ENCODE measurements at regions not wholly inside any gene's neighbourhood (a gene's known extent, or its start where the extent isn't known, plus 50 kb on each side); places are given as distances from the start of the nearest gene placed in this dataset.

GRCh38 chr13:88801361-88801760, 1130.2 kb downstream of the SLITRK5 start:
- no peak for DNase-seq (ENCODE audit: low spot score)
- Histone ChIP-seq H3K27ac (no peak overlapping the region), H3K4me1 (no peaks in the 10 kb centered on the region), H3K36me3 (no peaks in the 10 kb centered on the region), H3K9me3 (no peaks in the 10 kb centered on the region), H3K27me3 (no peaks in the 10 kb centered on the region), H3K4me3 (no peak overlapping the region)
- no peak for TF ChIP-seq CTCF (IDR thresholded peaks at IDR 0.05)

DNA sequence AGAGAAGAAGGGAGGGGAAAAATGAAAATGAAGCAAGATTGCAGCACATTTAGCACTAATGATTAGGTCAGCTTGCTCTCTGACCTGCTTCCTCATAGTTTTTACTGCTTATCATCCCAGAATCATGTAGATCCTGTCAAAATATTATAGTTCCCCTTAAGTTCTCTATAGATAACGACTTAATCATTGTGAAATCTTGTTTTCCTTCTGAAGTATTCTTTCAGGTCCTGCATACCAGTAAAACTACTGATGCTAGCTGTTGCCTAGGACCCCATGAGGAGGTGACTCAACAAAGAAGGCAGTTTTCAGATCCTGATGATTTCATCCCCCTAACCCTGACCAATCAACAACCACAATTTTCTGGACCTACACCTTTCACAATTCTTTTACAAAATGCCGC, 1131.7 kb downstream of the SLITRK5 start:
- Histone ChIP-seq H3K36me3 (no peaks in the 10 kb centered on the region), H3K4me1 (no peaks in the 10 kb centered on the region), H3K9me3 (no peaks in the 10 kb centered on the region), H3K27ac (no peak overlapping the region), H3K4me3 (no peak overlapping the region), H3K27me3 (no peaks in the 10 kb centered on the region)
- DNase-seq (ENCODE audit: low spot score): no peak
- no peak for TF ChIP-seq CTCF (IDR thresholded peaks at IDR 0.05)

DNA sequence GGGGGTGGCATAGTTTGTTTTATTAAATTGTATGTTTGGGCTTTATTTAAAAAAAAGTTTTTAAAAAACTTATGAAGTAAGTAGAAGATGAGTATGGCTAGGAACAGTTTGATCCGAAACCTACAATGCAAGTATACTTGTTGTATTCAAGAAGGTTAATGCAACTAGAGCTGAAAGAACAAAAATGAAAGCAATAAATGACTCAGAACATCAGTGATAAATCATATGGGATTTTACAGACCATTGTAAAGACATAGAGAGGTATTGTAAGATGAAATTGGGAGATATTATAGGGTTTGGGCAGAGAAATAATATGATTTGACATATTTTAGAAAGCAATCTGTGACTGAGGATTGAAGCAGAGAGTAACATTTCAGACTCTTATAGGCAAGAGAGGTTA, 1135.3 kb downstream of the SLITRK5 start:
- H3K4me3 ChIP-seq: no peak overlapping the region
- peaks cover 0 to 10% of the 10 kb centered on the region in 2 donors for H3K9me3 ChIP-seq
- H3K27ac ChIP-seq: no peak overlapping the region
- no peaks in the 10 kb centered on the region for H3K36me3 ChIP-seq
- DNase-seq (ENCODE audit: low spot score): no peak
- no peaks in the 10 kb centered on the region for H3K27me3 ChIP-seq
- no peaks in the 10 kb centered on the region for H3K4me1 ChIP-seq
- no peak for TF ChIP-seq CTCF (IDR thresholded peaks at IDR 0.05)

DNA sequence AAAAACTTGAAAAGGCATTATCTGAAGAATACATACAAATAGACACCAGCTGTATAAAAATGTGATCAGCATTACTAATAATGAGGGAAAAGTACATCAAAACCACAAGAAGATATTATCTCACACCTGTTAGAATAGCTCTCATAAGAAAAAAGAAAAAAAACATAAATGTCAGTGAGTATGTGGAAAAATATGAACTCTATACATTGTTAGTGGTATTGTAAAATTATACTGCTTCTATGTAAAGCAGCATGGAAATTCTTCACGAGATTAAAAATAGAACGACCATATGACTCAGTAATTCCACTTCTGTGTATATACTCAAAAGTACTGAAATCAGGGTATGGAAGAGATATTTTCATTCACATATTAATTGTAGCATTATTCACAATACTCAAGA, 1146.4 kb downstream of the SLITRK5 start:
- Histone ChIP-seq H3K9me3 (peaks cover 0 to 9% of the 10 kb centered on the region in 2 donors), H3K36me3 (no peaks in the 10 kb centered on the region), H3K27ac (no peak overlapping the region), H3K4me3 (no peak overlapping the region), H3K27me3 (no peaks in the 10 kb centered on the region), H3K4me1 (no peaks in the 10 kb centered on the region)
- DNase-seq (ENCODE audit: low spot score): no peak
- no peak for TF ChIP-seq CTCF (IDR thresholded peaks at IDR 0.05)

- no peaks in the 10 kb centered on the region for H3K27me3 ChIP-seq
- no peaks in the 10 kb centered on the region for H3K9me3 ChIP-seq
- no peaks in the 10 kb centered on the region for H3K36me3 ChIP-seq
- TF ChIP-seq CTCF (IDR thresholded peaks at IDR 0.05): no peak
- DNase-seq (ENCODE audit: low spot score): no peak
- no peak overlapping the region for H3K4me3 ChIP-seq
- H3K4me1 ChIP-seq: no peaks in the 10 kb centered on the region
- no peak overlapping the region for H3K27ac ChIP-seq
Measured at GRCh38 chr13:88823114-88823513, 1151.9 kb downstream of the SLITRK5 start.

DNA sequence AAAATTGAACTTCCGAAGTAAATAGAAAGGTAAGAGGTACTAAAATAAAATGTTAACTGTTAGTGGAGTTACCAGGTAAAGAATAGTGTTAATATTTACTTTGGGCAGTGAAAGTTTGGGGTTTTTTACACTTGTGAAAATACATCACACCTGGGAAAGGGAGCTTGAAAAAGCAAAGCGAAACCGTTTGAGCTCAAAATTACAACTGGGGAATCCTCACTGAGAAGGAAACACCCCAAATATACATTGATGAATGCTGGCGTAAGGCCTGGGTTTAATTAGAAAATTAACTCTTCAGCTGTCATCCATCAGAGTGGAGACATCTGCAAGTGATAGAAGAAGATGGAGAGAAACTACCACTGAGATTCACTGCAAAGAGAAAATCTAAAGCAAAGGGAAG, 1153.0 kb downstream of the SLITRK5 start:
- no peak for DNase-seq (ENCODE audit: low spot score)
- Histone ChIP-seq H3K27ac (no peak overlapping the region), H3K27me3 (no peaks in the 10 kb centered on the region), H3K36me3 (no peaks in the 10 kb centered on the region), H3K4me3 (no peak overlapping the region), H3K4me1 (no peaks in the 10 kb centered on the region), H3K9me3 (no peaks in the 10 kb centered on the region)
- no peak for TF ChIP-seq CTCF (IDR thresholded peaks at IDR 0.05)

All from right atrium auricular region (tissue), 2 donors.